ENCODE measurements at regions not wholly inside any gene's neighbourhood (a gene's known extent, or its start where the extent isn't known, plus 50 kb on each side); places are given as distances from the start of the nearest gene placed in this dataset.

DNA sequence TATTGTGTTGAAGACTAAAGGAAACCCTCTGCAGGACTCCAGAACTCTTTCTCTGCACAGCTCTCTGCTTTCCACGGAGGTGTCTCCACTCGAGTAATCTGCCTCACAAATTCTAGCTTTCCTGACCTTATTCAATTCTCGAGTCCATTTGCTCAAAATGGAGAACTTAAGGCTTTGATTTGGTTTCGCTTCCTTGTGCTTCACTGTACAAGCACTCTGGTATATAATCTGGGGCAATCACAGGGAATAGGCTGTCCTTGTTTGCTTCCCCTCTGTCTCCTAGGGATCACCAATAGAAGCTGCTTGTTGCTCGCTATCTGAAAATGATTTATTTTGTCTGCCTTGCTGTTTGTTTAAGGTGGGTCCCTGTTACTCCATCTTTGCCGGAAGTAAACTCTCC, 129.1 kb upstream of the DOCK10 start:
- no peak for TF ChIP-seq CTCF (IDR thresholded peaks at IDR 0.05)
- TF ChIP-seq POLR2A (IDR thresholded peaks at IDR 0.05), result no peak
